Stimulated activated CD4-positive, alpha-beta T cell treated with anti-CD3 and anti-CD28 coated beads, Interleukin-4, amount 100 ng/mL, for 1 hour (primary cell): ENCODE measurements at regions not wholly inside any gene's neighbourhood (a gene's known extent, or its start where the extent isn't known, plus 50 kb on each side); places are given as distances from the start of the nearest gene placed in this dataset.
"Not testable (repeated sequence)": the region's sequence is repeated elsewhere in the genome, so short reads cannot be mapped to it uniquely, and the experiment has no call there.

Experiments
- DNase-seq: peaks from one replicate; pipeline ENCODE4 v3.0.0-alpha.2; 2020

GRCh38 chr13:95391362-95391761 lies 90.1 kb upstream of the ABCC4 start:
- no peak for DNase-seq

GRCh38 chr13:95391785-95392184 lies 90.5 kb upstream of the ABCC4 start:
- DNase-seq: no peak

GRCh38 chr13:95392597-95392996 lies 91.3 kb upstream of the ABCC4 start:
- no peak for DNase-seq

- no peak for DNase-seq
These were observed 102.3 kb upstream of the ABCC4 start for GRCh38 chr13:95403349-95404140.

GRCh38 chr13:95404141-95404882 lies 103.1 kb upstream of the ABCC4 start:
- peak; percentile 75 for DNase-seq

GRCh38 chr13:95406176-95406575 lies 104.9 kb upstream of the ABCC4 start:
- no peak for DNase-seq

- DNase-seq: no peak
These were observed 110.3 kb upstream of the ABCC4 start for GRCh38 chr13:95411428-95412040.

GRCh38 chr13:95418946-95419345 lies 117.7 kb upstream of the ABCC4 start:
- DNase-seq: no peak

- DNase-seq: no peak
These were observed 119.2 kb upstream of the ABCC4 start for GRCh38 chr13:95420501-95420900.

GRCh38 chr13:95426631-95427030 lies 125.4 kb upstream of the ABCC4 start:
- no peak for DNase-seq

GRCh38 chr13:95430525-95430924 lies 122.0 kb upstream of the CLDN10 start:
- not testable (repeated sequence) for DNase-seq

GRCh38 chr13:95432141-95432540 lies 120.4 kb upstream of the CLDN10 start:
- DNase-seq: no peak

- DNase-seq: no peak
These were observed 119.0 kb upstream of the CLDN10 start for GRCh38 chr13:95433537-95433936.

GRCh38 chr13:95434111-95434510 lies 118.4 kb upstream of the CLDN10 start:
- DNase-seq: no peak

- DNase-seq: no peak
These were observed 115.0 kb upstream of the CLDN10 start for GRCh38 chr13:95437561-95437960.

GRCh38 chr13:95438297-95438696 lies 114.2 kb upstream of the CLDN10 start:
- no peak for DNase-seq

- no peak for DNase-seq
These were observed 112.0 kb upstream of the CLDN10 start for GRCh38 chr13:95440441-95441088.

GRCh38 chr13:95441326-95441725 lies 111.2 kb upstream of the CLDN10 start:
- no peak for DNase-seq

- no peak for DNase-seq
These were observed 108.4 kb upstream of the CLDN10 start for GRCh38 chr13:95444006-95444730.

- no peak for DNase-seq
These were observed 107.4 kb upstream of the CLDN10 start for GRCh38 chr13:95445131-95445530.

GRCh38 chr13:95447814-95448213 lies 104.7 kb upstream of the CLDN10 start:
- DNase-seq: no peak

- no peak for DNase-seq
These were observed 100.9 kb upstream of the CLDN10 start for GRCh38 chr13:95451656-95452055.

GRCh38 chr13:95452375-95452774 lies 100.1 kb upstream of the CLDN10 start:
- DNase-seq: no peak
